ENCODE measurements at regions not wholly inside any gene's neighbourhood (a gene's known extent, or its start where the extent isn't known, plus 50 kb on each side); places are given as distances from the start of the nearest gene placed in this dataset.

DNA sequence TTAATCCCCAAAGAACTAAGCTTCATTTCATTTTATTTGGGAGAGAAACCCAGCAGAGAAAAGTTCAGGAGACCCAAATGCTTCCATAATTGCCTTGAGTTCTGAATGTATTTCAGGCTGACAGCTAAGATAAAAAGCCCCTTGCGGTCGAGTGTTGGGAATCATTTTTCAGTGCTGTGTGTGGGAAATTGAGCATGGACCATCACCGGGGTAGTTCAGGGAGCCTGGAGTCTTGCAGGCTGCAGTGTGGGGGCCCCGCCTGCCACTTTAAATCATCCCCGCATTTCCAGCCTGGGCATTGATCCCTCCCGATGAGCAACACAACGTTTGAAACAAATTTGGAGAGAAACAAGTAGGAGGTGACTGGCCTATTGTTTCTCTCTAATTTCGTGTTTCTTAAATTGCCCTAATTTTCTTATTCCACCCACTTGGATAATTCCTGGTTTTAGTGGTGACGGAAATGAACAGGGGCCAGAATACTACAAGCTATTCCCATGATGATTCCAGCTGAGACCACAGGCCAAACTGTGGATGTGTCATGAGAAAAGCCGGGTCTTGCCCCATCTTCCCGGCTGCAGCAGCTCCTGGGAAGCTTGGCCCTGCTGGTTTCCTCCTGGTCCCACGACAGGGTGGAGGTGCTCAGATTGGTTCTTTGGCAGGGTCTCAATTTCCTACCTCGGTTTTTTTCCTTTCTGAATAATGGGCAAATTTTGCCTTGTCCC is 75.1 kb downstream of the FOXL1 start:
- no peak for ATAC-seq
- Histone ChIP-seq H3K9me3 (no peaks in the 10 kb centered on the region), H3K4me1 (no peaks in the 10 kb centered on the region), H3K4me3 (no peak overlapping the region), H3K36me3 (no peaks in the 10 kb centered on the region), H3K27me3 (peaks cover 10% of the 10 kb centered on the region), H3K27ac (no peak overlapping the region)
- intact Hi-C loops (cut with DNase I): no loop called here
- DNase-seq: no peak
- TF ChIP-seq CTCF (IDR thresholded peaks at IDR 0.05): no peak

GRCh38 chr16:86657972-86658371 is 79.6 kb downstream of the FOXL1 start:
- no peaks in the 10 kb centered on the region for H3K36me3 ChIP-seq
- no peaks in the 10 kb centered on the region for H3K9me3 ChIP-seq
- DNase-seq (no peak), ATAC-seq (no peak)
- H3K27me3 ChIP-seq: peaks cover 17% of the 10 kb centered on the region
- intact Hi-C loops (cut with DNase I): no loop called here
- no peak for TF ChIP-seq CTCF (IDR thresholded peaks at IDR 0.05)
- H3K27ac ChIP-seq: no peak overlapping the region
- H3K4me3 ChIP-seq: no peak overlapping the region
- no peaks in the 10 kb centered on the region for H3K4me1 ChIP-seq

- H3K27me3 ChIP-seq: peaks cover 17% of the 10 kb centered on the region
- ATAC-seq (no peak), DNase-seq (no peak)
- no peak for TF ChIP-seq CTCF (IDR thresholded peaks at IDR 0.05)
- H3K9me3 ChIP-seq: no peaks in the 10 kb centered on the region
- no peak overlapping the region for H3K27ac ChIP-seq
- no peaks in the 10 kb centered on the region for H3K36me3 ChIP-seq
- no peaks in the 10 kb centered on the region for H3K4me1 ChIP-seq
- no peak overlapping the region for H3K4me3 ChIP-seq
- intact Hi-C loops (cut with DNase I): no loop called here
Measured at GRCh38 chr16:86660623-86661022, 82.3 kb downstream of the FOXL1 start.

DNA sequence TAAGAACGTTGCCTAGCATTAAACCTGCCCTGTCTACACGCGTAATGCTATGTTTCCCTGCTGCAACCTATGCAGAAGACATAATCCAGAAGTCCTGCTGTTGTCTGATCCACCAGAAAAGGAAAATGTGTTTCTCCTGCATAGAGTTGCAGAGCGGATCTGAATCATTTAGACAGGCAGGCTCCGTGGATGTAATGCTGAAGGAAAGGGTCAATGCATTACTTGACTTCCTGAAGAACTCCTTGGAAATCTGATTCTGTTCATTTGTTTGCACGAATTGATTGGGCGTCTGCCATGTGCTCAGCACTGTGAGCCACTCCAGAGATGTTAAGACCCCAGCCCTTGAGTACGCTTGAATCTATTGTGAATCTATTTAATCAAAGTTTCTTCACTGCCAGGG is 83.4 kb downstream of the FOXL1 start:
- H3K4me3 ChIP-seq: no peak overlapping the region
- intact Hi-C loops (cut with DNase I): no loop called here
- no peaks in the 10 kb centered on the region for H3K36me3 ChIP-seq
- H3K9me3 ChIP-seq: no peaks in the 10 kb centered on the region
- DNase-seq (no peak), ATAC-seq (no peak)
- H3K27me3 ChIP-seq: peaks cover 17% of the 10 kb centered on the region
- no peaks in the 10 kb centered on the region for H3K4me1 ChIP-seq
- H3K27ac ChIP-seq: no peak overlapping the region
- TF ChIP-seq CTCF (IDR thresholded peaks at IDR 0.05): no peak

- TF ChIP-seq CTCF (IDR thresholded peaks at IDR 0.05): no peak
- Histone ChIP-seq H3K27me3 (peaks cover 15% of the 10 kb centered on the region), H3K9me3 (no peaks in the 10 kb centered on the region), H3K4me3 (no peak overlapping the region), H3K4me1 (no peaks in the 10 kb centered on the region), H3K36me3 (no peaks in the 10 kb centered on the region), H3K27ac (no peak overlapping the region)
- DNase-seq (no peak), ATAC-seq (no peak)
- intact Hi-C loops (cut with DNase I): no loop called here
Measured at GRCh38 chr16:86662195-86662594, 83.8 kb downstream of the FOXL1 start.

DNA sequence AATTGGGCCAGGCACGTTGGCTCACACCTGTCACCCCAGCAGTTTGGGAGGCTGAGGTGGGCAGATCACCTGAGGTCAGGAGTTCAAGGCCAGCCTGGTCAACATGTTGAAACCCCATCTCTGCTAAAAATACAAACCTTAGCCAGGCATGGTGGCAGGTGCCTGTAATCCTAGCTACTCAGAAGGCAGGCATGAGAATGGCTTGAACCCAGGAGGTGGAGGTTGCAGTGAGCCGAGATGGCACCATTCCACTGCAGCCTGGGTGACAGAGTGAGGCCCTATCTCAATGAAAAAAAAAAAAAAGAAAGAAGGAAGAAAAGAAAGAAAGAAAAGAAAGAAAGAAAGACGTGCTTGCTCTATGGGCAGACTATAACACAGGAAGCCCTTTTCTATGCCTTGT is 84.4 kb downstream of the FOXL1 start:
- Histone ChIP-seq H3K36me3 (no peaks in the 10 kb centered on the region), H3K27ac (no peak overlapping the region), H3K27me3 (peaks cover 9% of the 10 kb centered on the region), H3K4me3 (no peak overlapping the region), H3K4me1 (no peaks in the 10 kb centered on the region), H3K9me3 (no peaks in the 10 kb centered on the region)
- no peak for TF ChIP-seq CTCF (IDR thresholded peaks at IDR 0.05)
- ATAC-seq (no peak), DNase-seq (no peak)
- intact Hi-C loops (cut with DNase I): no loop called here

Measured in upper lobe of right lung (tissue), 1 donor.